ENCODE measurements at regions not wholly inside any gene's neighbourhood (a gene's known extent, or its start where the extent isn't known, plus 50 kb on each side); places are given as distances from the start of the nearest gene placed in this dataset.

GRCh38 chr2:154911729-154912128 is 213.2 kb downstream of the KCNJ3 start:
- Histone ChIP-seq H3K79me2 (ENCODE audit: low read length) (no peaks in the 10 kb centered on the region), H4K20me1 (ENCODE audit: low read length) (no peaks in the 10 kb centered on the region), H3K27me3 (ENCODE audit: low read length) (no peaks in the 10 kb centered on the region), H2AFZ (ENCODE audit: low read length) (no peak overlapping the region), H3K4me3 (ENCODE audit: low read length) (no peak overlapping the region), H3K9me2 (replicated peaks; ENCODE audit: low read length) (no peaks in the 10 kb centered on the region), H3K9ac (ENCODE audit: low read length) (no peak overlapping the region), H3K4me2 (ENCODE audit: low read length) (no peak overlapping the region), H3F3A (ENCODE audit: low read length, unreplicated experiment) (no peaks in the 10 kb centered on the region), H3K36me3 (ENCODE audit: low read depth, low read length) (no peaks in the 10 kb centered on the region), H3K9me3 (ENCODE audit: low read length) (no peaks in the 10 kb centered on the region), H3K4me1 (ENCODE audit: insufficient read depth, low read length) (no peaks in the 10 kb centered on the region), H3K27ac (ENCODE audit: low read length) (no peak overlapping the region)
- ChIA-PET POLR2A (ENCODE audit: unreplicated experiment) (no interaction called here), CTCF (no interaction called here)
- TF ChIP-seq, protein P1, sequence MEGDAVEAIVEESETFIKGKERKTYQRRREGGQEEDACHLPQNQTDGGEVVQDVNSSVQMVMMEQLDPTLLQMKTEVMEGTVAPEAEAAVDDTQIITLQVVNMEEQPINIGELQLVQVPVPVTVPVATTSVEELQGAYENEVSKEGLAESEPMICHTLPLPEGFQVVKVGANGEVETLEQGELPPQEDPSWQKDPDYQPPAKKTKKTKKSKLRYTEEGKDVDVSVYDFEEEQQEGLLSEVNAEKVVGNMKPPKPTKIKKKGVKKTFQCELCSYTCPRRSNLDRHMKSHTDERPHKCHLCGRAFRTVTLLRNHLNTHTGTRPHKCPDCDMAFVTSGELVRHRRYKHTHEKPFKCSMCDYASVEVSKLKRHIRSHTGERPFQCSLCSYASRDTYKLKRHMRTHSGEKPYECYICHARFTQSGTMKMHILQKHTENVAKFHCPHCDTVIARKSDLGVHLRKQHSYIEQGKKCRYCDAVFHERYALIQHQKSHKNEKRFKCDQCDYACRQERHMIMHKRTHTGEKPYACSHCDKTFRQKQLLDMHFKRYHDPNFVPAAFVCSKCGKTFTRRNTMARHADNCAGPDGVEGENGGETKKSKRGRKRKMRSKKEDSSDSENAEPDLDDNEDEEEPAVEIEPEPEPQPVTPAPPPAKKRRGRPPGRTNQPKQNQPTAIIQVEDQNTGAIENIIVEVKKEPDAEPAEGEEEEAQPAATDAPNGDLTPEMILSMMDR (conservative IDR thresholded peaks at IDR 0.05; ENCODE audit: low read depth, low read length), result no peak
- no peak for TF ChIP-seq EZH2 (IDR thresholded peaks at IDR 0.05; ENCODE audit: low read length, unreplicated experiment)
- TF ChIP-seq EZH2phosphoT487 (IDR thresholded peaks at IDR 0.05; ENCODE audit: borderline replicate concordance, low read length), result no peak
- DNase-seq, result no peak
- no peak for ATAC-seq
- intact Hi-C loops (cut with micrococcal nuclease), result no loop called here
- no TSS peak for BruUV-seq (replicated peaks)

GRCh38 chr2:154910701-154911100 is 212.2 kb downstream of the KCNJ3 start:
- TF ChIP-seq EZH2 (IDR thresholded peaks at IDR 0.05; ENCODE audit: low read length, unreplicated experiment), result no peak
- no peak for TF ChIP-seq EZH2phosphoT487 (IDR thresholded peaks at IDR 0.05; ENCODE audit: borderline replicate concordance, low read length)
- TF ChIP-seq, protein P1 (conservative IDR thresholded peaks at IDR 0.05; ENCODE audit: low read depth, low read length), result no peak
- H3K9ac ChIP-seq (ENCODE audit: low read length), result no peak overlapping the region
- no peaks in the 10 kb centered on the region for H3F3A ChIP-seq (ENCODE audit: low read length, unreplicated experiment)
- no peak for ATAC-seq
- H3K4me3 ChIP-seq (ENCODE audit: low read length), result no peak overlapping the region
- POLR2A ChIA-PET (ENCODE audit: unreplicated experiment), result no interaction called here
- no peaks in the 10 kb centered on the region for H3K36me3 ChIP-seq (ENCODE audit: low read depth, low read length)
- CTCF ChIA-PET, result no interaction called here
- no peak overlapping the region for H3K4me2 ChIP-seq (ENCODE audit: low read length)
- no TSS peak for BruUV-seq (replicated peaks)
- no peaks in the 10 kb centered on the region for H4K20me1 ChIP-seq (ENCODE audit: low read length)
- no peak for DNase-seq
- intact Hi-C loops (cut with micrococcal nuclease), result no loop called here
- no peak overlapping the region for H2AFZ ChIP-seq (ENCODE audit: low read length)
- H3K9me2 ChIP-seq (replicated peaks; ENCODE audit: low read length), result no peaks in the 10 kb centered on the region
- no peak overlapping the region for H3K27ac ChIP-seq (ENCODE audit: low read length)
- H3K79me2 ChIP-seq (ENCODE audit: low read length), result no peaks in the 10 kb centered on the region
- 0 out of 2 replicates have a peak, but pooled peaks cover 4% of the 10 kb centered on the region for H3K9me3 ChIP-seq (ENCODE audit: low read length)
- H3K27me3 ChIP-seq (ENCODE audit: low read length), result no peaks in the 10 kb centered on the region
- no peaks in the 10 kb centered on the region for H3K4me1 ChIP-seq (ENCODE audit: insufficient read depth, low read length)

GRCh38 chr2:154908327-154908726 is 209.8 kb downstream of the KCNJ3 start:
- no peaks in the 10 kb centered on the region for H3K79me2 ChIP-seq (ENCODE audit: low read length)
- TF ChIP-seq EZH2phosphoT487 (IDR thresholded peaks at IDR 0.05; ENCODE audit: borderline replicate concordance, low read length), result no peak
- TF ChIP-seq EZH2 (IDR thresholded peaks at IDR 0.05; ENCODE audit: low read length, unreplicated experiment), result no peak
- TF ChIP-seq, protein P1 (conservative IDR thresholded peaks at IDR 0.05; ENCODE audit: low read depth, low read length), result no peak
- H3F3A ChIP-seq (ENCODE audit: low read length, unreplicated experiment), result no peaks in the 10 kb centered on the region
- no peaks in the 10 kb centered on the region for H4K20me1 ChIP-seq (ENCODE audit: low read length)
- BruUV-seq (replicated peaks), result no TSS peak
- ChIA-PET POLR2A (ENCODE audit: unreplicated experiment) (no interaction called here), CTCF (no interaction called here)
- H3K4me2 ChIP-seq (ENCODE audit: low read length), result no peak overlapping the region
- H3K36me3 ChIP-seq (ENCODE audit: low read depth, low read length), result no peaks in the 10 kb centered on the region
- H3K27me3 ChIP-seq (ENCODE audit: low read length), result no peaks in the 10 kb centered on the region
- no peak overlapping the region for H3K27ac ChIP-seq (ENCODE audit: low read length)
- no peak overlapping the region for H3K9ac ChIP-seq (ENCODE audit: low read length)
- H3K9me3 ChIP-seq (ENCODE audit: low read length), result 0 out of 2 replicates have a peak, but pooled peaks cover 4% of the 10 kb centered on the region
- no peaks in the 10 kb centered on the region for H3K4me1 ChIP-seq (ENCODE audit: insufficient read depth, low read length)
- H2AFZ ChIP-seq (ENCODE audit: low read length), result no peak overlapping the region
- intact Hi-C loops (cut with micrococcal nuclease), result no loop called here
- DNase-seq (no peak), ATAC-seq (no peak)
- no peak overlapping the region for H3K4me3 ChIP-seq (ENCODE audit: low read length)
- no peaks in the 10 kb centered on the region for H3K9me2 ChIP-seq (replicated peaks; ENCODE audit: low read length)
